Progenitor cell of endocrine pancreas (in vitro differentiated cells): ENCODE measurements at regions not wholly inside any gene's neighbourhood (a gene's known extent, or its start where the extent isn't known, plus 50 kb on each side); places are given as distances from the start of the nearest gene placed in this dataset.

Source experiments
- DNase-seq: peaks from one replicate; pipeline ENCODE4 v3.0.0; 2021; ENCODE audit warnings: low spot score; ENCODE audit not compliant: unreplicated experiment
- H3K27ac Mint-ChIP-seq: 2 replicates; pipeline ENCODE4 v1.8.0; 2021; ENCODE audit warnings: mild to moderate bottlenecking, moderate library complexity, mixed read lengths
- H3K27me3 Mint-ChIP-seq: 2 replicates; pipeline ENCODE4 v1.8.0; 2021; ENCODE audit warnings: mixed read lengths
- H3K36me3 Mint-ChIP-seq: 2 replicates; pipeline ENCODE4 v1.8.0; 2022; ENCODE audit warnings: mixed read lengths; ENCODE audit not compliant: insufficient read depth
- H3K4me1 Mint-ChIP-seq: 2 replicates; pipeline ENCODE4 v1.8.0; 2021; ENCODE audit warnings: low read depth, mixed read lengths
- H3K4me3 Mint-ChIP-seq: 2 replicates; pipeline ENCODE4 v1.8.0; 2021; ENCODE audit warnings: low read depth, mild to moderate bottlenecking, moderate library complexity, mixed read lengths
- H3K9me3 Mint-ChIP-seq: 2 replicates; pipeline ENCODE4 v1.8.0; 2021; ENCODE audit warnings: low read depth, mixed read lengths
- CTCF ChIP-seq: fragments of 200-600 bp; sonication (generic); IDR thresholded peaks from one replicate; pipeline ENCODE4 v1.5.0; 2021; ENCODE audit warnings: antibody characterized with exemption, mild to moderate bottlenecking; ENCODE audit not compliant: unreplicated experiment

- H3K9me3 Mint-ChIP-seq = peaks cover 19% of the 10 kb centered on the region
- H3K4me3 Mint-ChIP-seq = no peak overlapping the region
- TF ChIP-seq CTCF = no peak
- peaks cover 7% of the 10 kb centered on the region for H3K4me1 Mint-ChIP-seq
- no peak overlapping the region for H3K27ac Mint-ChIP-seq
- H3K27me3 Mint-ChIP-seq = no peaks in the 10 kb centered on the region
- DNase-seq = no peak
- H3K36me3 Mint-ChIP-seq = peaks cover 2% of the 10 kb centered on the region
Measured at GRCh38 chr6:77332915-77333623, 130.2 kb downstream of the HTR1B start.

- no peak for TF ChIP-seq CTCF
- Mint-ChIP-seq H3K9me3 (peaks cover 18% of the 10 kb centered on the region), H3K27ac (no peak overlapping the region), H3K27me3 (peaks cover 3% of the 10 kb centered on the region), H3K36me3 (peaks cover 4% of the 10 kb centered on the region), H3K4me3 (no peak overlapping the region), H3K4me1 (peaks cover 11% of the 10 kb centered on the region)
- no peak for DNase-seq
Measured at GRCh38 chr6:77326711-77327110, 136.6 kb downstream of the HTR1B start.

DNA sequence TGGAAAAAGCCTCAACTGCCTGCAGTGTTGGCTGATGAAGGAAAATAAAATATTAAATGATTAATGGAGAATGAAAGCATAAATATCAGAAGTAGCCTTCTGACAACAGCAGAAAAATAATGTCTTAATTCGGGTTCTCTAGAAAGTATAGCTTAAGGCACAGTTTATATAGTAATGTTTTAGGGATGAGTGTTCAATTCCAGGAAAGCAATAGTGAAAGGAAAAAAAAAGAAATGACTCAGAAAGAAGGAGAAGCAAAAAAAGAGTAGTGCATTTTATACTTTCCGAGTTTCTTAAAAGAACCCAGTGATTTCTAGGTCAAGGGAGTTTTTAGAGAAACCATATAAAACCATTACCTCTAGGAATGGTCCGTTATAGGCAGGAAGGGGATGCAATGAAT lies 137.3 kb downstream of the HTR1B start:
- no peak for TF ChIP-seq CTCF
- no peak overlapping the region for H3K4me3 Mint-ChIP-seq
- H3K4me1 Mint-ChIP-seq = peaks cover 17% of the 10 kb centered on the region
- H3K36me3 Mint-ChIP-seq = peaks cover 4% of the 10 kb centered on the region
- no peak overlapping the region for H3K27ac Mint-ChIP-seq
- H3K27me3 Mint-ChIP-seq = peaks cover 3% of the 10 kb centered on the region
- H3K9me3 Mint-ChIP-seq = peaks cover 18% of the 10 kb centered on the region
- no peak for DNase-seq

GRCh38 chr6:77324866-77325265 lies 138.4 kb downstream of the HTR1B start:
- Mint-ChIP-seq H3K36me3 (peaks cover 4% of the 10 kb centered on the region), H3K27me3 (peaks cover 3% of the 10 kb centered on the region), H3K4me1 (peaks cover 16% of the 10 kb centered on the region), H3K9me3 (peaks cover 18% of the 10 kb centered on the region), H3K27ac (no peak overlapping the region), H3K4me3 (no peak overlapping the region)
- no peak for TF ChIP-seq CTCF
- DNase-seq = no peak

- Mint-ChIP-seq H3K9me3 (peaks cover 18% of the 10 kb centered on the region), H3K27me3 (peaks cover 3% of the 10 kb centered on the region), H3K27ac (no peak overlapping the region), H3K36me3 (peaks cover 4% of the 10 kb centered on the region), H3K4me3 (no peak overlapping the region), H3K4me1 (peaks cover 16% of the 10 kb centered on the region)
- no peak for TF ChIP-seq CTCF
- no peak for DNase-seq
Measured at GRCh38 chr6:77322604-77323003, 140.7 kb downstream of the HTR1B start.
